Mesendoderm (in vitro differentiated cells): ENCODE measurements at regions not wholly inside any gene's neighbourhood (a gene's known extent, or its start where the extent isn't known, plus 50 kb on each side); places are given as distances from the start of the nearest gene placed in this dataset.
A peak's percentile ranks its signal among the peaks of the same experiment; 100 is the strongest.

ENCODE experiments used
- DNase-seq: peaks from one replicate; pipeline ENCODE4 v3.0.0; 2013
- H2AK5ac ChIP-seq: 2 replicates; pipeline ENCODE4 v1.6.1; 2013; ENCODE audit warnings: low read length, inconsistent platforms
- H2BK120ac ChIP-seq: 2 replicates; pipeline ENCODE4 v1.6.1; 2013; ENCODE audit warnings: low read depth, mild to moderate bottlenecking, low read length, moderate library complexity, mixed read lengths
- H2BK15ac ChIP-seq: replicated peaks from 2 replicates; pipeline ENCODE4 v1.6.1; 2013; ENCODE audit warnings: low read depth, mild to moderate bottlenecking, moderate library complexity
- H2BK5ac ChIP-seq: 2 replicates; pipeline ENCODE4 v1.6.1; 2013; ENCODE audit warnings: low read length, inconsistent platforms
- H3K18ac ChIP-seq: 2 replicates; pipeline ENCODE4 v1.6.1; 2013; ENCODE audit warnings: mild to moderate bottlenecking, low read length, mixed read lengths
- H3K23ac ChIP-seq: one replicate; pipeline ENCODE4 v1.6.1; 2013; ENCODE audit warnings: low read length
- H3K27ac ChIP-seq: 2 replicates; pipeline ENCODE4 v1.5.1; 2013; ENCODE audit warnings: low read depth, mild to moderate bottlenecking, inconsistent platforms, low read length, moderate library complexity
- H3K27me3 ChIP-seq: 2 replicates; pipeline ENCODE4 v1.6.1; 2013; ENCODE audit warnings: low read length, control low read depth, mild to moderate bottlenecking, inconsistent platforms; ENCODE audit not compliant: insufficient read depth, poor library complexity
- H3K36me3 ChIP-seq: 2 replicates; pipeline ENCODE4 v1.6.1; 2013; ENCODE audit warnings: low read length, inconsistent platforms; ENCODE audit not compliant: control insufficient read depth, insufficient read depth
- H3K4ac ChIP-seq: one replicate; pipeline ENCODE4 v1.6.1; 2013; ENCODE audit warnings: low read depth, mild to moderate bottlenecking, low read length, moderate library complexity
- H3K4me1 ChIP-seq: 2 replicates; pipeline ENCODE4 v1.6.1; 2013; ENCODE audit warnings: low read depth, low read length, inconsistent platforms; ENCODE audit not compliant: control insufficient read depth
- H3K4me2 ChIP-seq: 2 replicates; pipeline ENCODE4 v1.6.1; 2013; ENCODE audit warnings: low read length
- H3K4me3 ChIP-seq: 2 replicates; pipeline ENCODE4 v1.5.1; 2013; ENCODE audit warnings: mild to moderate bottlenecking, low read length
- H3K56ac ChIP-seq: one replicate; pipeline ENCODE4 v1.6.1; 2013; ENCODE audit warnings: low read length
- H3K79me1 ChIP-seq: 2 replicates; pipeline ENCODE4 v1.6.1; 2013; ENCODE audit warnings: low read length, inconsistent platforms
- H3K79me2 ChIP-seq: 2 replicates; pipeline ENCODE4 v1.6.1; 2013; ENCODE audit warnings: mild to moderate bottlenecking, low read length; ENCODE audit not compliant: control insufficient read depth, insufficient read depth
- H3K9ac ChIP-seq: 2 replicates; pipeline ENCODE4 v1.6.1; 2013; ENCODE audit warnings: low read length, inconsistent platforms
- H4K5ac ChIP-seq: one replicate; pipeline ENCODE4 v1.6.1; 2013; ENCODE audit warnings: low read length
- H4K8ac ChIP-seq: one replicate; pipeline ENCODE4 v1.6.1; 2013; ENCODE audit warnings: low read depth, mild to moderate bottlenecking, control low read depth, low read length, moderate library complexity
- WGBS: extraction: QIAGEN DNeasy Blood & Tissue Kit; methylation state at CpG from one replicate; pipeline ENCODE4 v1.1.7; 2013; ENCODE audit warnings: low lambda C conversion rate, missing lambda C conversion rate; ENCODE audit not compliant: insufficient coverage; ENCODE audit errors: extremely low coverage; 5-methylcytosine and 5-hydroxymethylcytosine counted together

DNA sequence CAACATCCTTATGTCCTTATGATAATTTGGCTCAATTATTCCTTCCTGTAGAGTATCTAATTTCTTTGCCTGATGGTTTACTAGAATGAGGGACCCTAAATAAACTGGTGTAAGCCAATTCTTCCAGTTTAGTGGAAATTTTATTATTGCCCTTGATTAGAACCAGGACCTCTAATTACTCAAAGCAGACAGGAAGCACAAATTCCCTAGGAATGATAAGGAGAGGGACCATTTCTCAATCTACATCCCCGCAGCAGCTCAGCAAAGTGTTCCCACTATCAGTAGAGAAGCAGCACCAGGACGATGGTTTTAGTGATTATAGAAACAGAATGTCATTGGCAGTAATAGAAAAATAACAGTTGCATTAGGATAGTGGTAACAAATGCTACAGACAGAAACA, 97.1 kb downstream of the PLPPR4 start:
- Histone ChIP-seq H2BK120ac (no peak overlapping the region), H3K23ac (no peak overlapping the region), H4K5ac (no peak overlapping the region), H3K79me1 (no peaks in the 10 kb centered on the region), H2BK5ac (no peak overlapping the region), H3K36me3 (no peaks in the 10 kb centered on the region), H3K56ac (no peak overlapping the region), H3K27me3 (no peaks in the 10 kb centered on the region), H4K8ac (no peak overlapping the region), H3K4ac (no peak overlapping the region), H2AK5ac (no peak overlapping the region), H3K4me2 (no peak overlapping the region), H2BK15ac (no peak overlapping the region), H3K79me2 (no peaks in the 10 kb centered on the region), H3K4me3 (no peak overlapping the region), H3K27ac (no peak overlapping the region), H3K18ac (no peak overlapping the region), H3K9ac (no peak overlapping the region), H3K4me1 (no peaks in the 10 kb centered on the region)
- DNase-seq, result no peak
- WGBS, result no CpG with 5 or more reads among the region's 2 CpGs

DNA sequence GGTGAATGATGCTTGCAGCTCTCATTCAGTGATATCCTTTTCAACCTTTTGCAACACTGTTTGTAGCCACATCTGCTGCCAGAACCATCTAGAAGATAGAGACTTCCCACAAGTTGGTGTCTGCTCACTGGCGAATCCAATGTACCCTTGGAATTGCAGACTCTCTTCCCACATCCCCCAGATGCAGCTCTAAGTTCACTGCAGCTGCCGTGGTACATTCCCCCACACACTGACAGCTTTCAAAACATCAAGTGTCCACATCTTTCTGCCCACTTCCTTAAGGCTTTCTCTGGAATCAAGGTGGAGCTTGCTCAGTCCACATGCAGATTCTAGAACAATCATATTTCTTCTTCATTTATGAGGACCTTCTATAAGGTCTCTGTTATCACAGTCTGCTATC, 99.2 kb downstream of the PLPPR4 start:
- Histone ChIP-seq H2BK5ac (no peak overlapping the region), H3K4me3 (no peak overlapping the region), H2BK120ac (no peak overlapping the region), H3K9ac (no peak overlapping the region), H2BK15ac (no peak overlapping the region), H3K23ac (no peak overlapping the region), H3K27me3 (no peaks in the 10 kb centered on the region), H3K36me3 (no peaks in the 10 kb centered on the region), H3K4ac (no peak overlapping the region), H4K5ac (no peak overlapping the region), H3K56ac (no peak overlapping the region), H3K27ac (no peak overlapping the region), H3K4me2 (no peak overlapping the region), H3K79me2 (no peaks in the 10 kb centered on the region), H2AK5ac (no peak overlapping the region), H4K8ac (no peak overlapping the region), H3K79me1 (no peaks in the 10 kb centered on the region), H3K18ac (no peak overlapping the region), H3K4me1 (no peaks in the 10 kb centered on the region)
- WGBS, result no CpG with 5 or more reads among the region's 2 CpGs
- DNase-seq, result no peak

DNA sequence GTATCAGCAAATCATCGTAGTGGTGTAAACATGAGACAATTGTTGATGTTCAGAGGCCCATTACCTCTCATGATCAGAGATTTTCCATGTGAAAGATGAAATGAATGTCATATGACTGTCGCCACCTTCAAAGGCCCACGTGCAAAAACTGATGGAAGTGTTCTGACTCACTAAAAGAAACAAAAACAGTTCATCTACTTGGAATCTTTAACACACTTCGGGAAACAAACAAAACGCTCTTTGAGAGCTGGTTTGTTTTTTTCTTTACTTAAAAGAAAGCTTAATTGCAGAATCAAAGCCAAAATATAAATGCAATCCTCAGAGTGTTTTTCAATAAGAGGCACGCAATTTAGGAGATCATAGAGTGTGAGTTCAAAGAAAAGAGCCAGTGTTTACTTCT, 100.8 kb downstream of the PLPPR4 start:
- H3K4ac ChIP-seq, result no peak overlapping the region
- no peak overlapping the region for H3K4me3 ChIP-seq
- no peak overlapping the region for H3K27ac ChIP-seq
- no peaks in the 10 kb centered on the region for H3K4me1 ChIP-seq
- no peaks in the 10 kb centered on the region for H3K36me3 ChIP-seq
- no peak overlapping the region for H2BK5ac ChIP-seq
- DNase-seq, result no peak
- H3K79me2 ChIP-seq, result no peaks in the 10 kb centered on the region
- H2BK15ac ChIP-seq, result no peak overlapping the region
- no peak overlapping the region for H3K18ac ChIP-seq
- H2AK5ac ChIP-seq, result no peak overlapping the region
- H4K8ac ChIP-seq, result no peak overlapping the region
- no peak overlapping the region for H3K56ac ChIP-seq
- H3K23ac ChIP-seq, result no peak overlapping the region
- H3K79me1 ChIP-seq, result no peaks in the 10 kb centered on the region
- H2BK120ac ChIP-seq, result no peak overlapping the region
- no peak overlapping the region for H3K4me2 ChIP-seq
- H3K9ac ChIP-seq, result no peak overlapping the region
- no CpG with 5 or more reads among the region's 6 CpGs for WGBS
- no peaks in the 10 kb centered on the region for H3K27me3 ChIP-seq
- H4K5ac ChIP-seq, result no peak overlapping the region

DNA sequence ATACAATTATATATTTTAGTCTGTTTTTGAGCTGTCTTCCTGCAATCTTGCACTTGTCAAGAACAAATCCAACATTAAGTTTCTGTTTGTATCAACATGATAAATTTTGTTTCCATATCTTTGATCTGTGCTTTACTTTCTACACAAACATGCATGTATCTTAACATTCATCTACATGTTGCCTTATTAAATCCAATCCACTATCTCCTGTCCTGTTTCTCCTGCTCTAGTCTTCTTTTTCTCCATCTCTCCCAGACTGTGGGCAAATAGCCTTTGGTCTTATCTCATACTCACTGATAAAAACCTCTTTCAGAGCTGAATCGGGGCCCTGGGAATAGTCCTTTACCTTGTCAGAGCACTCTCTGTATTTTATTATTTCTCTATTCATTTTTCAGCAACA, 101.3 kb downstream of the PLPPR4 start:
- no peak overlapping the region for H3K23ac ChIP-seq
- H3K18ac ChIP-seq, result no peak overlapping the region
- DNase-seq, result peak; percentile 20
- H3K4me1 ChIP-seq, result no peaks in the 10 kb centered on the region
- no peak overlapping the region for H3K27ac ChIP-seq
- H4K5ac ChIP-seq, result no peak overlapping the region
- H3K56ac ChIP-seq, result no peak overlapping the region
- no peak overlapping the region for H3K4me2 ChIP-seq
- no peak overlapping the region for H3K4me3 ChIP-seq
- H3K36me3 ChIP-seq, result no peaks in the 10 kb centered on the region
- no peaks in the 10 kb centered on the region for H3K79me2 ChIP-seq
- no peak overlapping the region for H2BK15ac ChIP-seq
- H4K8ac ChIP-seq, result no peak overlapping the region
- no peak overlapping the region for H3K4ac ChIP-seq
- H3K27me3 ChIP-seq, result no peaks in the 10 kb centered on the region
- no CpG with 5 or more reads among the region's 1 CpG for WGBS
- H2BK5ac ChIP-seq, result no peak overlapping the region
- no peak overlapping the region for H2BK120ac ChIP-seq
- H3K9ac ChIP-seq, result no peak overlapping the region
- no peak overlapping the region for H2AK5ac ChIP-seq
- no peaks in the 10 kb centered on the region for H3K79me1 ChIP-seq

DNA sequence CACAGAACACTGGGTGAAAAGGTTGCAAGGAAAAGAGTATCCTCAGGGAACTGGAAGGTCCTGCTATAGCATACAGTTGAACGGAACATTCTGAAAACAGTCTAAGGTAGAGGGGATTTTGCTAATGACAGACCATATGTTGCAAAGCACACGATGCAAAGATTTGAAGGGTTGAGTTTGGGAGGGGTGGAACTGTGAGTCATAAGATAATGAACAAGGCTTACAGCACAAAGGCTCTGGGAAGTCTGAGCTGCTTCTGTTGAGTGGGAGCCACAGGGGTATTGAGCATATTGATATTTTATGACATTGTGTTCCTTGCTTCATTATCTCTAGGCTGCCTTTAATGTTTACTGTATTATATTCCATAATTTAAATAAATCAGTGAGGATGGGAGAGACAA, 104.9 kb downstream of the PLPPR4 start:
- H3K4me3 ChIP-seq, result no peak overlapping the region

DNA sequence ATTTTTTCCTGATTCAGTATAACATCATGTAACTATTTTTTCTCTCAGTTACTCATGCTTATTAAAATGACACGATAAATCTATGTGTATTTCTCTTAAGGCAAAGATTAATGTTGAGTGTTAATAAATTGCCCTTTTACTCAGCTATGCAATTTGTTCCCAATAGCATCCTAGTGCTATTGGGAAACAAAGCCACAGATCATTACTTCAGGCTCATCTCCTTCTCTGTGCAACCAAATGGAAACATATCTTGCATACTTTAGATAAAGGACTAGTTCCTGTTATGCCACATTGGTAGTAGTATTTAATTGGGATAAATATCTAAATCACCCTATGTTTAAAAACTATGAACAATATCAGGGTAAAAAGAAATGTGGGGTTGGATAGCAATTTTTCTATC, 106.2 kb downstream of the PLPPR4 start:
- no CpG with 5 or more reads among the region's 1 CpG for WGBS
- H3K18ac ChIP-seq, result no peak overlapping the region
- H3K27me3 ChIP-seq, result no peaks in the 10 kb centered on the region
- no peak overlapping the region for H2AK5ac ChIP-seq
- H3K79me2 ChIP-seq, result no peaks in the 10 kb centered on the region
- H2BK5ac ChIP-seq, result no peak overlapping the region
- no peak overlapping the region for H3K56ac ChIP-seq
- no peak overlapping the region for H3K4me3 ChIP-seq
- H3K27ac ChIP-seq, result no peak overlapping the region
- H3K4me1 ChIP-seq, result no peaks in the 10 kb centered on the region
- no peak overlapping the region for H3K4me2 ChIP-seq
- no peaks in the 10 kb centered on the region for H3K79me1 ChIP-seq
- H4K8ac ChIP-seq, result no peak overlapping the region
- H3K4ac ChIP-seq, result no peak overlapping the region
- H3K23ac ChIP-seq, result no peak overlapping the region
- DNase-seq, result no peak
- H4K5ac ChIP-seq, result no peak overlapping the region
- H2BK15ac ChIP-seq, result no peak overlapping the region
- H3K36me3 ChIP-seq, result no peaks in the 10 kb centered on the region
- H2BK120ac ChIP-seq, result no peak overlapping the region
- H3K9ac ChIP-seq, result no peak overlapping the region

More for the DNA sequence above, 104.9 kb downstream of the PLPPR4 start:
- WGBS, result no CpG with 5 or more reads among the region's 2 CpGs
- Histone ChIP-seq H3K56ac (no peak overlapping the region), H3K9ac (no peak overlapping the region), H3K4me2 (no peak overlapping the region), H3K27ac (no peak overlapping the region), H4K5ac (no peak overlapping the region), H3K18ac (no peak overlapping the region), H3K79me1 (no peaks in the 10 kb centered on the region), H2BK15ac (no peak overlapping the region), H3K4me1 (no peaks in the 10 kb centered on the region), H2BK120ac (no peak overlapping the region), H2BK5ac (no peak overlapping the region), H2AK5ac (no peak overlapping the region), H3K79me2 (no peaks in the 10 kb centered on the region), H3K4ac (no peak overlapping the region), H3K36me3 (no peaks in the 10 kb centered on the region), H3K27me3 (no peaks in the 10 kb centered on the region), H4K8ac (no peak overlapping the region), H3K23ac (no peak overlapping the region)
- no peak for DNase-seq
